A673 (cell line): ENCODE measurements at regions not wholly inside any gene's neighbourhood (a gene's known extent, or its start where the extent isn't known, plus 50 kb on each side); places are given as distances from the start of the nearest gene placed in this dataset.

Experiments
- CTCF ChIP-seq: fragments of 300-800, 200-600 bp; sonication (generic); conservative IDR thresholded peaks from 2 replicates; pipeline ENCODE4 v1.5.1; 2017; ENCODE audit warnings: low read depth, mild to moderate bottlenecking, antibody characterized with exemption, low read length, moderate library complexity, mixed read lengths
- EZH2 ChIP-seq: fragments of 200-600 bp; sonication (generic); IDR thresholded peaks from 2 replicates; pipeline ENCODE4 v1.6.1; 2017; ENCODE audit warnings: borderline replicate concordance, low read depth, mild to moderate bottlenecking, mixed read lengths, antibody characterized with exemption, low read length; ENCODE audit not compliant: poor library complexity, severe bottlenecking

- TF ChIP-seq CTCF (no peak), EZH2 (no peak)
Observed at GRCh38 chr20:23215344-23215995, 129.3 kb upstream of the CD93 start.
